ENCODE measurements at regions not wholly inside any gene's neighbourhood (a gene's known extent, or its start where the extent isn't known, plus 50 kb on each side); places are given as distances from the start of the nearest gene placed in this dataset.
A peak's percentile ranks its signal among the peaks of the same experiment; 100 is the strongest.

DNA sequence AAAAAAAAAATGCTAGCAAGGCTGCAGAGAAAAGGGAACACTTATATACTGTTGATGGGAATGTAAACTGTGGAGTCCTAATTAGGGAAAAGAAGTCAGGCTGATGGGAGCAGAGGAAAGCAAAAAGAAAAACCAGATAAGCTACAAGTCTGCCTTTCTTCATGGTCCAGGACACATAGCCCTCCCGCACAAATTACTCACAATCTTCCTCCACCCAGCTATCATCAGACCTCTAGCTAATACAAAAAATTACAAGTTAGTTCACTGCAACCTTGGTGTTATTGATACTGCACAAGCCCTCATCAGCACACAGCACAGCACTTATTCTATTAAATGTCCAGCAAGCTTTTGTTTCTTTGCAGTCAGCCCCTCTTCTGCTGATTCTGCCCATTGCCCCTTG is 186.0 kb upstream of the ADRA1B start:
- DNase-seq (ENCODE audit: low read depth in 1 of 2, low spot score in 2 of 2), result no peak
- no peaks in the 10 kb centered on the region for H3K27me3 ChIP-seq (replicated peaks)
- H3K27ac ChIP-seq, result no peak overlapping the region
- no peaks in the 10 kb centered on the region for H3K4me1 ChIP-seq (replicated peaks)
- H3K4me3 ChIP-seq, result no peak overlapping the region
- H3K36me3 ChIP-seq, result no peaks in the 10 kb centered on the region
- no peaks in the 10 kb centered on the region for H3K9me3 ChIP-seq (replicated peaks)

DNA sequence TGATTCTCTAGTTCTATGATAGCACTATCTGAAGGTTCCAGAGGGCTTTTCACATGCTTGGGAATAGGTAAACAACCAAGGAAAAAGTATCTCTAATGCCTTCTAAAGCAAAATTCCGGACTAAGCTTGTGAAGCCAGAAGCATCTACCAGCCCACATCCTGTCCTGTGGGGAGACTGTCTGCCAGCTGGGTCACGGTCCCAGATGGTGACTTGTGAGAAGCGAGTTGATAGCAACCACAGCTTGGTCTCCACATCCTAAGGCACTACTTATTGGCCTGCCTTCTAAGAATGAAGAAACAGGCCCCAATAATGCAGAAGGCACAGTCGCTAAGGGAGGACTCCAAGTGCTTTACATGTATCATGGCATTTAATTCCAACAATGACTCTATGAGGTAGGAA is 184.1 kb upstream of the ADRA1B start:
- H3K36me3 ChIP-seq, result no peaks in the 10 kb centered on the region

DNA sequence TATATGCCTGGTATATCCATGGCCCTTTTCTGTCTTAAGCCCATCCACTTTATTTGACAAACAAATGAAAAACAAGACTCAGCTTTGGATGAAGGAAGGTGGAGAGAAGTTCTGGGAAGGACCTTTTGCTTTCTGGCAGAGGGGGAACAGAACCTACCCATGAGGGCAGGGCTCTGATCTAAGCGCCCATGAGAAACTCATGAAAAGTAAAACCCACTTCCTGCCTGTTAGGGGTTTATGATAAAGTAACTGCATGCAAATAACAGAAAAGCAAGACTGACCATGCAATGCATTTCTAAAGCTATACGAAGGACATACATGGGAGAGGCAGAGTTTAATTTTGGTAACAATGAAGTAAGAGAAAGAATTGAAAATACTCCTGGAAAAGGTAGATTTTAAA is 181.9 kb upstream of the ADRA1B start:
- no peaks in the 10 kb centered on the region for H3K36me3 ChIP-seq
- no peaks in the 10 kb centered on the region for H3K27me3 ChIP-seq (replicated peaks)
- no peaks in the 10 kb centered on the region for H3K9me3 ChIP-seq (replicated peaks)
- H3K4me1 ChIP-seq (replicated peaks), result no peaks in the 10 kb centered on the region
- H3K27ac ChIP-seq, result no peak overlapping the region
- no peak for DNase-seq (ENCODE audit: low read depth in 1 of 2, low spot score in 2 of 2)
- no peak overlapping the region for H3K4me3 ChIP-seq

More for the DNA sequence above, 184.1 kb upstream of the ADRA1B start:
- Histone ChIP-seq H3K4me1 (replicated peaks) (no peaks in the 10 kb centered on the region), H3K9me3 (replicated peaks) (no peaks in the 10 kb centered on the region), H3K4me3 (no peak overlapping the region), H3K27me3 (replicated peaks) (no peaks in the 10 kb centered on the region), H3K27ac (no peak overlapping the region)
- DNase-seq (ENCODE audit: low read depth in 1 of 2, low spot score in 2 of 2), result no peak

DNA sequence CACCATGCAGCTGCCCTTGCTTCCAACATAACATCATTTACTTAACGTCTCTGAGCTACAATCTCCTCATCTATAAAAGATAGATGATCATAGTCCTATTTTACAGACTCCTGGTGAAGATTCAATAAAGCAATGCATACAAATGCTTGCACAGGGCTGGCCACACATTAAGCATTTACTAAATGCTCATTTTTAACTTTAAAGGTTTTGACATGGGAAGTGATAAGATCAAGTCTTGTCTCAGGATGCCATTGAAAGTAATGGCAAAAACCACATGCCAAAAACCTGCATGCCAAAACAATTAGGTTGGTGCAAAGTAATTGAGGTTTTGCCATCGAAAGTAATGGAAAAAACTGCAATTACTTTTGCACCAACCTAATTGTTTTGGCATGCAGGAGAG is 181.2 kb upstream of the ADRA1B start:
- Histone ChIP-seq H3K4me1 (replicated peaks) (no peaks in the 10 kb centered on the region), H3K27ac (no peak overlapping the region), H3K36me3 (no peaks in the 10 kb centered on the region), H3K9me3 (replicated peaks) (no peaks in the 10 kb centered on the region), H3K4me3 (no peak overlapping the region), H3K27me3 (replicated peaks) (no peaks in the 10 kb centered on the region)
- DNase-seq (ENCODE audit: low read depth in 1 of 2, low spot score in 2 of 2), result no peak

DNA sequence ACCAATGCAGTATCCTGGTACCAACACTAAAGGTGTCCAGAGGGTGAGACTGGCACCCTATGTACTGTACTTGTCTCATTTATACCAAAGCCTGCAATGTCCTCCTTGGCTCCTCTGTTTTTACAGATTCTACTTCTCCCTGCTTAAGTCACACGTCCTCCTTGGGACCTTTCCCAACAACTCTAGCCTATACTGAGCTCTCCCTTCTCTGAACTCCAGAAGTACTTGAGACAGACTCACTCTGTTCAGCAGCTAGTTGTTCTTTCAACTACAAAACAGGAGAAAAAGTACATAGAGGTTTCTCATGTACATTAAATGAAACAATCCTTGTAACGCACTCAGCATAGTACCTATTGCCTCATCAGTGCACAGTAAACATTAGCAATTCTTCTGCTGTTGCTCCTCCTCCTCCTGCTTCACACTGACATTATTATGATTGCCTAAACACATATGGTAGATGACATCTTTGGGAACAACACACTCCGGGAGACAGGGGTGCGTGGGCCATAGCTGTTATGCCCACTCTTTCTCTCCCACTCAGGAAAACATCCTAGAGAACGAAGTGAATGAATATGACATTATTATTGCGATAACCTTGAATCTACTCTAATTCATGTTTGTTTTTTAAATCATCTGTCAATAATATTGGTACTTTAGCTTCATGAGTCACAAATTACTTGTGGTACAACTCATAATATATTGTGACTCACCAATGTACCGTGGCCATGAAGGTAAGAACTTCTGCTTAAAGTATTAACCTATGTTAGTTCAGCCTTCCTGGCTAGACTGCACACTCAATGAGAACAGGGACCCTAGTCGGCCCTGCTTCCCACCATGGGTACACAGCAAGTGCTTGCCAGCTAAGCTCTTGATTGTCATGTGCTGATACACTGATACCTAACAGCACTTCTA is 180.3 kb upstream of the ADRA1B start:
- DNase-seq (ENCODE audit: low read depth in 1 of 2, low spot score in 2 of 2), result no peak
- Histone ChIP-seq H3K27me3 (replicated peaks) (no peaks in the 10 kb centered on the region), H3K4me1 (replicated peaks) (no peaks in the 10 kb centered on the region), H3K4me3 (no peak overlapping the region), H3K27ac (no peak overlapping the region), H3K36me3 (no peaks in the 10 kb centered on the region), H3K9me3 (replicated peaks) (no peaks in the 10 kb centered on the region)

DNA sequence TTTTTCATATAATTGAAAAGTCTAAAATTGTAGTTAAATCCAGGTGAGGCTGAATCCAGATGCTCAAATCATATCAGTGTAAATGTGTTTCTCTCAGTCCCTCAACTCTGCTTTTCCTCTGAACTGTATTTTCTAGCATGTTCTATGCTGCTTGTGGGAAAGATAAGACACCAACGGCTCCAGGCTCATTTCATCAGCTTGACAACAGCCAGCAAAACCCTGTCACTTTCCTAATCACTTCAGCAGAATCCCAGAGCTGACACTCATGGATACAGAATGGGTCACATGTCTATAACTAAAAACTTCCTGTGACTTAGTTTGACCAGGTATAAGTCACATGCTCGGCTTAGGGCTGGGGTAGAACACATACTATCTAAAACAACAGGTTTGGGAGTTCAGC is 179.4 kb upstream of the ADRA1B start:
- DNase-seq (ENCODE audit: low read depth in 1 of 2, low spot score in 2 of 2), result no peak
- Histone ChIP-seq H3K9me3 (replicated peaks) (no peaks in the 10 kb centered on the region), H3K27me3 (replicated peaks) (no peaks in the 10 kb centered on the region), H3K36me3 (no peaks in the 10 kb centered on the region), H3K4me1 (replicated peaks) (no peaks in the 10 kb centered on the region), H3K4me3 (no peak overlapping the region), H3K27ac (no peak overlapping the region)

DNA sequence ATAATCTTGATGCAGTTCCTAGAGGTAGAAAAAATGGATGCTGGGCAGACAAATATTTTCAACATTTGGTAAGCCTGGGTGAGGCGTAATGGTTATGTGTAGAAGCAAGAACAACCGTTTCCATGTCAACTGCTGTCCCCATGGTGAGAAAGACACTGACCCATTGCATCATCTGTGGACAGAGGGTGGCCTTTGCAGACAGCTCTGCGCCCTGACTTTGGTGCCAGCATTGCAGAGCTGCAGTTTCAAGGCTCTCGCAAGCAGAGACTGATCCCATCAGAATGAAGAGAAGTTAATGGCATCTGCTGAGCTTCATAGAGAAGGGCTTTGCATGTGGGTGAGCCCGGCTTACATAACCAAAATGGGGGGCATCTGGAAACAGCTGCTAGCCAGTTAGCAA is 179.0 kb upstream of the ADRA1B start:
- Histone ChIP-seq H3K27ac (no peak overlapping the region), H3K9me3 (replicated peaks) (no peaks in the 10 kb centered on the region), H3K36me3 (no peaks in the 10 kb centered on the region), H3K27me3 (replicated peaks) (no peaks in the 10 kb centered on the region), H3K4me1 (replicated peaks) (no peaks in the 10 kb centered on the region), H3K4me3 (no peak overlapping the region)
- DNase-seq (ENCODE audit: low read depth in 1 of 2, low spot score in 2 of 2), result no peak

DNA sequence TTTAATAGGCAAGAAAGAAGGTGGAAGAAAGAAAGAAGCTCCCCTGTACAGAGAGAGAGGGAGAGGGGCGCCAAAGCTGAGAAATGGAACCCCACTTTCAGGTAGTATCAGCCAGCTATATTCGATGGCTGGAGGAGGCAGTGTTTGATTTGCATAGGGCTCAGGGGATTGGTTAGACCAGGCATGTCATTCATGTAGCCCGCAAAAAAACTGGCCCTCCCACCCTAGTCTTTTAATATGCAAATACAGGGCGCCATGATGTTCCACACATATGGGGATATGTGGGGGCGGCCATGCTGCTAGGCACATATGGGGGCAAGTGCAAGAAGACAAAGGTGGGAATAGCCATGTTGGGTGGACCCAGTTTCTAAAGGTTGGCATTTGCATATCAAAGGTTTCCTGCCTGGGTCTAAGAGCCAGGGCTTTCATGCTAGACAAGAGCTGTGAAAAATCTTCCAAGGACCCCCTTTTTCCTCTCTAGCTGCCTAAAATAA is 174.4 kb upstream of the ADRA1B start:
- Histone ChIP-seq H3K4me3 (no peak overlapping the region), H3K36me3 (no peaks in the 10 kb centered on the region), H3K4me1 (replicated peaks) (no peaks in the 10 kb centered on the region), H3K27ac (no peak overlapping the region), H3K9me3 (replicated peaks) (no peaks in the 10 kb centered on the region), H3K27me3 (replicated peaks) (no peaks in the 10 kb centered on the region)
- DNase-seq (ENCODE audit: low read depth in 1 of 2, low spot score in 2 of 2), result no peak

DNA sequence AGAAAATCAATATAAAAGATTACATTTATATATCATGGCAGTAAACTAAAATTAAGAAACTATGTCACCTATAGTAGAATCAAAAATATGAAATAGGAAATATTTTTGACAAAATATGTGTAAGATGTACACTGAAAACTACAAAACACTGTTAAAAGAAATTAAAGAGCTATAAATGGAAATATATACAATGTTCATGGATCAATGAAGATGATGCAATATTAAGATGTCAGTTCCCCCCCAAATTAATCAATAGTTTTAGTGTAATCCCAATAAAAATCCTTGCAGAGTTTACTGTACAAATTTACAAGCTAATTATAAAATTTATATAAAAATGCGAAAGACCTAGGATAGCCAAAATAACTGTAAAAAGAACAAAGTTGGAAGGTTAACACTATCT is 173.0 kb upstream of the ADRA1B start:
- Histone ChIP-seq H3K4me1 (replicated peaks) (peaks cover 3% of the 10 kb centered on the region; the same call in 1 of the 2 replicates), H3K9me3 (replicated peaks) (no peaks in the 10 kb centered on the region), H3K4me3 (no peak overlapping the region), H3K27me3 (replicated peaks) (no peaks in the 10 kb centered on the region), H3K36me3 (no peaks in the 10 kb centered on the region), H3K27ac (no peak overlapping the region)
- no peak for DNase-seq (ENCODE audit: low read depth in 1 of 2, low spot score in 2 of 2)

DNA sequence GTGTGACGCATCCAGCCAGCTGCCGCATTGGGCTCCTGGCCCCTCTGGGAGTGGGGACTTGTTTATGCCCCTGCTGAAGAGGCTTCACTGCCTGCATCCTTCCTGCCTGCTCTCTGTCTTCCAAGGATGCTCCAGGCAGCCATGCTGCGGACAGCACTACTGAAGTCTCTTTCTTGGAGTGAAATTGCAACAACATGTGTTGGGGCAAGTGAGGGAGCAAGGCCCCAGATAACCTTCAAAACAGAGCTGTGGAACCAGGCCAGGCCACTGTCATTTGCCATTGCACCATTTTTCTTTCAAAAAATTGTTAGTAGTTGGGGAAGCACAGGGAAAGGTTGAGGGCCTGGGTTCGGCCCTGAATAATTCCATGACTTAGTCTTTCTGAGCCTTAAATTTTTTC is 169.6 kb upstream of the ADRA1B start:
- Histone ChIP-seq H3K27me3 (replicated peaks) (no peaks in the 10 kb centered on the region), H3K4me1 (replicated peaks) (peaks cover 9% of the 10 kb centered on the region; the same call in 1 of the 2 replicates), H3K9me3 (replicated peaks) (0 out of 2 replicates have a peak, but pooled peaks cover 2% of the 10 kb centered on the region), H3K27ac (no peak overlapping the region), H3K36me3 (no peaks in the 10 kb centered on the region), H3K4me3 (no peak overlapping the region)
- no peak for DNase-seq (ENCODE audit: low read depth in 1 of 2, low spot score in 2 of 2)

DNA sequence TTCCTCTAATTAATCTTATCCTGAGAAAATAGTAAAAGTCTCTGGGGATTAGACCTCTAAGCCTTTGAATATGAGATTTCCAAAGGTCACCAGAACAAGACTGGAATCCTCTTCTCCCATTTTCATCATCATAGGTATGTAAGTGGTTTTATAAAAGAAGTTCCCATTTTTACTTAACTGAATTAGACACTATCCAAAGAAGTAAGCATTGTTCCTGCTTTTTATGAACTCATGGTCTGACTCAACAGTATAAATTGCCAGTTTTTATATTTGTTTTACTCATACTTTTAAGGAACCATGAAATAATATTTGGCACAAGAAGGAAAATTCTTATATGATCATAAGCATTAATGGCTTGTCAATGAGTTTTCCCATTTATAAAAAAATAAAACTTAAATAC is 167.1 kb upstream of the ADRA1B start:
- Histone ChIP-seq H3K27ac (no peak overlapping the region), H3K27me3 (replicated peaks) (no peaks in the 10 kb centered on the region), H3K4me1 (replicated peaks) (peaks cover 22% of the 10 kb centered on the region), H3K4me3 (no peak overlapping the region), H3K9me3 (replicated peaks) (0 out of 2 replicates have a peak, but pooled peaks cover 2% of the 10 kb centered on the region), H3K36me3 (no peaks in the 10 kb centered on the region)
- DNase-seq (ENCODE audit: low read depth in 1 of 2, low spot score in 2 of 2), result no peak

DNA sequence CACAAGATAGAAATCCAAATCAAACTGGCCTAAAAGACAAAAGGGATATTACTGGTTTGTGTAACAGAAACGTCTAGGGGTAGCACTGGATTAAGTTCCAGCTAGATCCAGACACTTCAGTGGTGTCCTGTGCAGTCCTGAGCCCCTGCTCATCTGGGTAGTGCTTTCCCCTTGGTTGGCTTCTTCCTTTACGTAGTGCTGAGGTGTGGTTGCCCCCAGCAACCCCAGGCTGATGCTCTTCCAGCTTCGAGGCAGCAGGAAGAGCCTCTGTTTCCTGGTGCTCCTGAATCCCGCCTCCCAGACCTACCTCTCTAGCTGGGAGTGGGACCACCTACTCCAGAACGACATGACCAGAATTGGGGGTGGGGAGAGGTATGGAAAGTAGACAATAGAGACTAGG is 166.1 kb upstream of the ADRA1B start:
- Histone ChIP-seq H3K4me1 (replicated peaks) (peaks cover 22% of the 10 kb centered on the region), H3K27ac (no peak overlapping the region), H3K36me3 (no peaks in the 10 kb centered on the region), H3K4me3 (no peak overlapping the region), H3K9me3 (replicated peaks) (0 out of 2 replicates have a peak, but pooled peaks cover 2% of the 10 kb centered on the region), H3K27me3 (replicated peaks) (no peaks in the 10 kb centered on the region)
- DNase-seq (ENCODE audit: low read depth in 1 of 2, low spot score in 2 of 2), result no peak

DNA sequence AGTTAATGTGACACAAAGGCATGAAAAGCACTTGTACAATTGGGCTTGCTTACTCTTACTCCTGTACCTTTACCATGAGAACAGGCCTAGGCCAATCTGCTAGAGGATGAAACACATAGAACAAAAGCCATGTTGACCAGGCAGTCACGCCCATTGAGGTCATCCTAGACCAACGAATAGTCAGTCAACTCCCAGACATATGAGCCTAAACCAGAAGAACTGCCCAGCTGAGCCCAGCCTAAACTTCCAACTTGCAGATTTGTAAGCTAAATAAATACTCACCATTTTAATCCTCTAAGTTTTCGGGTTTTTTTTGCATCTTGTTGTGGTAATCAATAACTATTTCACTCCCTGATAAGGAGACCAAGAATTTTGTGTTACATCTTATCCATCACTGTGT is 164.8 kb upstream of the ADRA1B start:
- no peaks in the 10 kb centered on the region for H3K36me3 ChIP-seq
- H3K27me3 ChIP-seq (replicated peaks), result no peaks in the 10 kb centered on the region
- H3K27ac ChIP-seq, result no peak overlapping the region
- no peak for DNase-seq (ENCODE audit: low read depth in 1 of 2, low spot score in 2 of 2)
- 0 out of 2 replicates have a peak, but pooled peaks cover 2% of the 10 kb centered on the region for H3K9me3 ChIP-seq (replicated peaks)
- no peak overlapping the region for H3K4me3 ChIP-seq
- H3K4me1 ChIP-seq (replicated peaks), result peaks cover 22% of the 10 kb centered on the region

DNA sequence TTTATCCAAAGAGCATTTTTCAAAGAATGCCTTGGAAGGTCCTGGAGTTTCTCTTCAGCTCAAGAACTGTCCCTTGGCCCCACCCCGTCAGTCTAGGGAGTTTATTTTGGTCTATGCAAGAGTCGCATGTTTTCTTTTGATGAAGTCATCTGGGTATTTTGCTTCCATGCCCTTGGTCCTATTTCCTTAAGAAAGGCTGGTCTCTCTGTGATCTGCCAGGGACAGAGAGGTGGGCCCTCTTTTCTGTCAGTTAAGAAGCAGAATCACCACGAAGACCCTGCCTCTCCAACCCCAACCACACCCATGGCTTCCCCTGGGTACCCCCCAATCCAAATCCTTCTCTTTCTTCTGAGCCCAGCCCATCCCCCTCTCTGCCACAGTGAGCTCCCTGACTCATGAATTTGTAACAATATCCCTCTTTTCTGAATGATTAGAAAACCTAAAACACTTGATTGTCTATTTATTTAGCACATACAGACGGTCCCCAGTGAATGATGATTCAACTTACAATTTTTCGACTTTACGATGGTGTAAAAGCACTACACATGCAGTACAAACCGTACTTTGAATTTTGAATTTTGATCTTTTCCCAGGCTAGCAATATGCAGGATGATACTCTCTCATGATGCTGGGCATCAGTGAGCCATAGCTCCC is 163.5 kb upstream of the ADRA1B start:
- Histone ChIP-seq H3K4me3 (no peak overlapping the region), H3K27ac (peak overlapping the region; percentile 70)
- DNase-seq (ENCODE audit: low read depth in 1 of 2, low spot score in 2 of 2), result peak; percentile 60 to 81

More for the DNA sequence above, 163.5 kb upstream of the ADRA1B start:
- Histone ChIP-seq H3K27me3 (replicated peaks) (no peaks in the 10 kb centered on the region), H3K36me3 (no peaks in the 10 kb centered on the region), H3K4me1 (replicated peaks) (peaks cover 22% of the 10 kb centered on the region), H3K9me3 (replicated peaks) (0 out of 2 replicates have a peak, but pooled peaks cover 2% of the 10 kb centered on the region)

Data from SJSA1 (cell line).